ENCODE measurements at regions not wholly inside any gene's neighbourhood (a gene's known extent, or its start where the extent isn't known, plus 50 kb on each side); places are given as distances from the start of the nearest gene placed in this dataset.

DNA sequence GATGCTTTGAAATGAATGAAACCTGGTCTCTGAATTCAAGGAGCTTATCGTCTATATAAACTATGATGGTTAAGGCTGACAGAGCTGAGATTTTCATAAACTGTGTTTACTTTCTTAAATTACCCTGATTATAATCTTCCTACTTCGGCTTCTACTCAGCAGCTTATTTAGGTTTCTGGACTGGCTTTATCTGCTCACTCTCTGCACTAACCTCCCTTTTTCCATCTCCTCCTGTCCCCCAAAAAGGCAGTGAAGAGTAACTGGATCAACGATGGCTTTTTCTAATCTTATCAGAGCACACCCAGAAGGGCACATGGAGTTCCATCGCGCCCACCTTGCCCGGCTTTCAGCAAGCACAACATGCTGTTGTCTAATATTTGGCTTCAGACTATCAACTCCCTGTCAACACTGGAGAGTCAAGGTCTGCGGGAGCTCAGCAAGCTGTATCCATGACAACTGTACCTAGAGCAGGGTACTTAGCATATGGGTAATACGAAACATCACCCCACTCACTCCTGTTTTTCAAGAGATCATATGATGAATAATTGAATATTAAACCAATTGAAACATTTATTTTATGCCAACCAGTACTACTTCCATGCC lies 417.3 kb downstream of the GABRB3 start:
- Histone ChIP-seq H3K4me3 (no peak overlapping the region), H3K4me1 (no peaks in the 10 kb centered on the region), H3K9me3 (no peaks in the 10 kb centered on the region), H3K4me2 (no peak overlapping the region), H3K27ac (no peak overlapping the region)
- TF ChIP-seq EHMT2 (IDR thresholded peaks at IDR 0.05; ENCODE audit: low read depth) (no peak), KDM5A (IDR thresholded peaks at IDR 0.05) (no peak), ZNF302 (CRISPR knock-in tag; IDR thresholded peaks at IDR 0.05) (no peak), RARB (CRISPR knock-in tag; IDR thresholded peaks at IDR 0.05) (no peak), MAFK (IDR thresholded peaks at IDR 0.05; ENCODE audit: partially characterized antibody) (no peak), TFCP2L1 (CRISPR knock-in tag; IDR thresholded peaks at IDR 0.05) (no peak), JUN (IDR thresholded peaks at IDR 0.05) (no peak), POLR2AphosphoS2 (conservative IDR thresholded peaks at IDR 0.05; ENCODE audit: low read length) (no peak), HOXA7 (CRISPR knock-in tag; IDR thresholded peaks at IDR 0.05) (no peak), RFX5 (IDR thresholded peaks at IDR 0.05) (no peak), SMC3 (IDR thresholded peaks at IDR 0.05) (no peak), ZFP36 (IDR thresholded peaks at IDR 0.05; ENCODE audit: borderline replicate concordance, partially characterized antibody) (no peak), HOXB13 (CRISPR knock-in tag; IDR thresholded peaks at IDR 0.05; ENCODE audit: low read depth) (no peak), EP300 (IDR thresholded peaks at IDR 0.05) (no peak), FOXS1 (CRISPR knock-in tag; IDR thresholded peaks at IDR 0.05) (no peak)
- TF ChIP-seq, protein P1, sequence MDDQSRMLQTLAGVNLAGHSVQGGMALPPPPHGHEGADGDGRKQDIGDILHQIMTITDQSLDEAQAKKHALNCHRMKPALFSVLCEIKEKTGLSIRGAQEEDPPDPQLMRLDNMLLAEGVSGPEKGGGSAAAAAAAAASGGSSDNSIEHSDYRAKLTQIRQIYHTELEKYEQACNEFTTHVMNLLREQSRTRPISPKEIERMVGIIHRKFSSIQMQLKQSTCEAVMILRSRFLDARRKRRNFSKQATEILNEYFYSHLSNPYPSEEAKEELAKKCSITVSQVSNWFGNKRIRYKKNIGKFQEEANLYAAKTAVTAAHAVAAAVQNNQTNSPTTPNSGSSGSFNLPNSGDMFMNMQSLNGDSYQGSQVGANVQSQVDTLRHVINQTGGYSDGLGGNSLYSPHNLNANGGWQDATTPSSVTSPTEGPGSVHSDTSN (IDR thresholded peaks at IDR 0.05), result no peak
- TF ChIP-seq, protein P2, sequence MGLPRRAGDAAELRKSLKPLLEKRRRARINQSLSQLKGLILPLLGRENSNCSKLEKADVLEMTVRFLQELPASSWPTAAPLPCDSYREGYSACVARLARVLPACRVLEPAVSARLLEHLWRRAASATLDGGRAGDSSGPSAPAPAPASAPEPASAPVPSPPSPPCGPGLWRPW (IDR thresholded peaks at IDR 0.05), result no peak
- TF ChIP-seq, protein P3, sequence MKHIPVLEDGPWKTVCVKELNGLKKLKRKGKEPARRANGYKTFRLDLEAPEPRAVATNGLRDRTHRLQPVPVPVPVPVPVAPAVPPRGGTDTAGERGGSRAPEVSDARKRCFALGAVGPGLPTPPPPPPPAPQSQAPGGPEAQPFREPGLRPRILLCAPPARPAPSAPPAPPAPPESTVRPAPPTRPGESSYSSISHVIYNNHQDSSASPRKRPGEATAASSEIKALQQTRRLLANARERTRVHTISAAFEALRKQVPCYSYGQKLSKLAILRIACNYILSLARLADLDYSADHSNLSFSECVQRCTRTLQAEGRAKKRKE (CRISPR knock-in tag; IDR thresholded peaks at IDR 0.05; ENCODE audit: low read depth), result no peak
- CTCF ChIA-PET, result no interaction called here
- WGBS (ENCODE audit: missing lambda C conversion rate), result 2% methylated on average over 8 of the region's 8 CpGs
- no peak for ATAC-seq
- DNase-seq (ENCODE audit: low read depth in 1 of 2, low spot score in 1 of 2), result no peak
- POLR2A ChIA-PET, result no interaction called here
- no peak for FAIRE-seq

DNA sequence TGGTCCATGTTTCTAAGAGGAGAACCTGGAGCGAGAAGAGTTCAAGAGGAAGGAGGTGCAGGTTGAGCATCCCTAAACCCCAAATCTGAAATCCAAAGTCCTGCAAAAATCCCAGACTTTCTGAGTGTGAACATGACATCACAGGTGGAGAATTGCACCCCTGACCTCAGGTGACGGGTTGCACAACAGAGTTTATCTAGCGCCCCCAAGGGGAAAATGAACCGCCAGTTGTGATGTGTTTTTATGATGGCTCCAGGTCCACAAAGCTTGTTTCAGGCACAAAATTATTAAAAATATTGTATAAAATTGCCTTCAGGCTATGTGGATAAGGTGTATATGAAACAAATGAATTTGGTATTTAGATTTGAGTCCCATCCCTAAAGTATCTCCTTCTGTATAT lies 420.0 kb downstream of the GABRB3 start:
- H3K4me3 ChIP-seq, result no peak overlapping the region
- no peak for FAIRE-seq
- H3K9me3 ChIP-seq, result no peaks in the 10 kb centered on the region
- no peak overlapping the region for H3K4me2 ChIP-seq
- no peak overlapping the region for H3K27ac ChIP-seq
- WGBS (ENCODE audit: missing lambda C conversion rate), result 15% methylated on average over 4 of the region's 4 CpGs
- ChIA-PET CTCF (no interaction called here), POLR2A (no interaction called here)
- ATAC-seq, result no peak
- no peaks in the 10 kb centered on the region for H3K4me1 ChIP-seq
- DNase-seq (ENCODE audit: low read depth in 1 of 2, low spot score in 1 of 2), result no peak
- TF ChIP-seq BHLHE40 (IDR thresholded peaks at IDR 0.05; ENCODE audit: low read depth, low read length) (no peak), MAFK (IDR thresholded peaks at IDR 0.05; ENCODE audit: partially characterized antibody) (no peak), RFX5 (IDR thresholded peaks at IDR 0.05) (no peak), KDM5A (IDR thresholded peaks at IDR 0.05) (no peak), CEBPB (IDR thresholded peaks at IDR 0.05) (no peak), ZFP36 (IDR thresholded peaks at IDR 0.05; ENCODE audit: borderline replicate concordance, partially characterized antibody) (no peak), CBX8 (IDR thresholded peaks at IDR 0.05) (no peak), NFE2L2 (conservative IDR thresholded peaks at IDR 0.05; ENCODE audit: low read length) (no peak), SREBF2 (IDR thresholded peaks at IDR 0.05) (no peak), HOXB5 (CRISPR knock-in tag; IDR thresholded peaks at IDR 0.05) (no peak)
- TF ChIP-seq, protein P4, sequence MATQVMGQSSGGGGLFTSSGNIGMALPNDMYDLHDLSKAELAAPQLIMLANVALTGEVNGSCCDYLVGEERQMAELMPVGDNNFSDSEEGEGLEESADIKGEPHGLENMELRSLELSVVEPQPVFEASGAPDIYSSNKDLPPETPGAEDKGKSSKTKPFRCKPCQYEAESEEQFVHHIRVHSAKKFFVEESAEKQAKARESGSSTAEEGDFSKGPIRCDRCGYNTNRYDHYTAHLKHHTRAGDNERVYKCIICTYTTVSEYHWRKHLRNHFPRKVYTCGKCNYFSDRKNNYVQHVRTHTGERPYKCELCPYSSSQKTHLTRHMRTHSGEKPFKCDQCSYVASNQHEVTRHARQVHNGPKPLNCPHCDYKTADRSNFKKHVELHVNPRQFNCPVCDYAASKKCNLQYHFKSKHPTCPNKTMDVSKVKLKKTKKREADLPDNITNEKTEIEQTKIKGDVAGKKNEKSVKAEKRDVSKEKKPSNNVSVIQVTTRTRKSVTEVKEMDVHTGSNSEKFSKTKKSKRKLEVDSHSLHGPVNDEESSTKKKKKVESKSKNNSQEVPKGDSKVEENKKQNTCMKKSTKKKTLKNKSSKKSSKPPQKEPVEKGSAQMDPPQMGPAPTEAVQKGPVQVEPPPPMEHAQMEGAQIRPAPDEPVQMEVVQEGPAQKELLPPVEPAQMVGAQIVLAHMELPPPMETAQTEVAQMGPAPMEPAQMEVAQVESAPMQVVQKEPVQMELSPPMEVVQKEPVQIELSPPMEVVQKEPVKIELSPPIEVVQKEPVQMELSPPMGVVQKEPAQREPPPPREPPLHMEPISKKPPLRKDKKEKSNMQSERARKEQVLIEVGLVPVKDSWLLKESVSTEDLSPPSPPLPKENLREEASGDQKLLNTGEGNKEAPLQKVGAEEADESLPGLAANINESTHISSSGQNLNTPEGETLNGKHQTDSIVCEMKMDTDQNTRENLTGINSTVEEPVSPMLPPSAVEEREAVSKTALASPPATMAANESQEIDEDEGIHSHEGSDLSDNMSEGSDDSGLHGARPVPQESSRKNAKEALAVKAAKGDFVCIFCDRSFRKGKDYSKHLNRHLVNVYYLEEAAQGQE (IDR thresholded peaks at IDR 0.05), result no peak
- TF ChIP-seq, protein P5, sequence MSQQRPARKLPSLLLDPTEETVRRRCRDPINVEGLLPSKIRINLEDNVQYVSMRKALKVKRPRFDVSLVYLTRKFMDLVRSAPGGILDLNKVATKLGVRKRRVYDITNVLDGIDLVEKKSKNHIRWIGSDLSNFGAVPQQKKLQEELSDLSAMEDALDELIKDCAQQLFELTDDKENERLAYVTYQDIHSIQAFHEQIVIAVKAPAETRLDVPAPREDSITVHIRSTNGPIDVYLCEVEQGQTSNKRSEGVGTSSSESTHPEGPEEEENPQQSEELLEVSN (IDR thresholded peaks at IDR 0.05; ENCODE audit: borderline replicate concordance, low read depth), result no peak
- TF ChIP-seq, protein P6, sequence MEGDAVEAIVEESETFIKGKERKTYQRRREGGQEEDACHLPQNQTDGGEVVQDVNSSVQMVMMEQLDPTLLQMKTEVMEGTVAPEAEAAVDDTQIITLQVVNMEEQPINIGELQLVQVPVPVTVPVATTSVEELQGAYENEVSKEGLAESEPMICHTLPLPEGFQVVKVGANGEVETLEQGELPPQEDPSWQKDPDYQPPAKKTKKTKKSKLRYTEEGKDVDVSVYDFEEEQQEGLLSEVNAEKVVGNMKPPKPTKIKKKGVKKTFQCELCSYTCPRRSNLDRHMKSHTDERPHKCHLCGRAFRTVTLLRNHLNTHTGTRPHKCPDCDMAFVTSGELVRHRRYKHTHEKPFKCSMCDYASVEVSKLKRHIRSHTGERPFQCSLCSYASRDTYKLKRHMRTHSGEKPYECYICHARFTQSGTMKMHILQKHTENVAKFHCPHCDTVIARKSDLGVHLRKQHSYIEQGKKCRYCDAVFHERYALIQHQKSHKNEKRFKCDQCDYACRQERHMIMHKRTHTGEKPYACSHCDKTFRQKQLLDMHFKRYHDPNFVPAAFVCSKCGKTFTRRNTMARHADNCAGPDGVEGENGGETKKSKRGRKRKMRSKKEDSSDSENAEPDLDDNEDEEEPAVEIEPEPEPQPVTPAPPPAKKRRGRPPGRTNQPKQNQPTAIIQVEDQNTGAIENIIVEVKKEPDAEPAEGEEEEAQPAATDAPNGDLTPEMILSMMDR (IDR thresholded peaks at IDR 0.05), result no peak
- TF ChIP-seq, protein P7, sequence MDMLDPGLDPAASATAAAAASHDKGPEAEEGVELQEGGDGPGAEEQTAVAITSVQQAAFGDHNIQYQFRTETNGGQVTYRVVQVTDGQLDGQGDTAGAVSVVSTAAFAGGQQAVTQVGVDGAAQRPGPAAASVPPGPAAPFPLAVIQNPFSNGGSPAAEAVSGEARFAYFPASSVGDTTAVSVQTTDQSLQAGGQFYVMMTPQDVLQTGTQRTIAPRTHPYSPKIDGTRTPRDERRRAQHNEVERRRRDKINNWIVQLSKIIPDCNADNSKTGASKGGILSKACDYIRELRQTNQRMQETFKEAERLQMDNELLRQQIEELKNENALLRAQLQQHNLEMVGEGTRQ (IDR thresholded peaks at IDR 0.05), result no peak
- TF ChIP-seq, protein P1 (IDR thresholded peaks at IDR 0.05), result no peak

Measured in A549 (cell line).